CD4-positive, alpha-beta T cell (primary cell): ENCODE measurements at regions not wholly inside any gene's neighbourhood (a gene's known extent, or its start where the extent isn't known, plus 50 kb on each side); places are given as distances from the start of the nearest gene placed in this dataset.

Source experiments
- ATAC-seq: fragments of 200-7000 bp; cut with Tn5 transposase; one replicate; pipeline ENCODE4 v1.10.0; 2022; ENCODE audit warnings: mild to moderate bottlenecking; ENCODE audit not compliant: poor library complexity
- CTCF ChIA-PET: fragments of 350-600 bp; sonication (Branson Sonifier 250); formaldehyde crosslinking; loops from one replicate; lab custom pipeline; 2021; ENCODE audit warnings: antibody characterized with exemption, inconsistent platforms; lab: Charles Lee
- POLR2A ChIA-PET: fragments of 350-600 bp; sonication (Branson Sonifier 250); formaldehyde crosslinking; loops from one replicate; lab custom pipeline; 2021; ENCODE audit warnings: antibody characterized with exemption, inconsistent platforms; lab: Charles Lee
- DNase-seq, 14 experiments: peaks; one replicate each; pipeline ENCODE4 v3.0.0-alpha.2; 2013 to 2020; ENCODE audit warnings: mixed read lengths in 2 of 14
- H3K27ac ChIP-seq, 2 donors: one replicate each; pipeline versions ENCODE4 v1.5.1 to v1.7.0; 2013; ENCODE audit warnings: low read length in 2 of 2, low read depth in 1 of 2, mild to moderate bottlenecking in 1 of 2
- H3K27me3 ChIP-seq, 2 experiments: 1 replicate in 1 of 2; 2 replicates in 1 of 2; pipeline versions ENCODE4 v1.6.1 to v1.7.0; 2013; ENCODE audit warnings: low read length in 2 of 2, control low read depth in 1 of 2, mild to moderate bottlenecking in 1 of 2, moderate library complexity in 1 of 2; ENCODE audit not compliant: insufficient read depth in 2 of 2, control insufficient read depth in 1 of 2
- H3K36me3 ChIP-seq: one replicate; pipeline ENCODE4 v1.6.1; 2013; ENCODE audit warnings: low read length, control low read depth; ENCODE audit not compliant: insufficient read depth
- H3K4me1 ChIP-seq: one replicate; pipeline ENCODE4 v1.6.1; 2013; ENCODE audit warnings: low read length, control low read depth; ENCODE audit not compliant: insufficient read depth
- H3K4me3 ChIP-seq: one replicate; pipeline ENCODE4 v1.5.1; 2013; ENCODE audit warnings: mild to moderate bottlenecking, low read length, moderate library complexity
- H3K9me3 ChIP-seq, 2 experiments: 1 replicate in 1 of 2; 2 replicates in 1 of 2; pipeline versions ENCODE4 v1.6.1 to v1.7.0; 2013; ENCODE audit warnings: low read length in 2 of 2, mild to moderate bottlenecking in 2 of 2, control low read depth in 1 of 2, moderate library complexity in 1 of 2; ENCODE audit not compliant: control insufficient read depth in 1 of 2, insufficient read depth in 1 of 2
- H3K27ac Mint-ChIP-seq: one replicate; pipeline ENCODE4 v1.8.0; 2020; ENCODE audit warnings: mixed read lengths
- H3K27me3 Mint-ChIP-seq: one replicate; pipeline ENCODE4 v1.8.0; 2021; ENCODE audit warnings: mixed read lengths
- H3K36me3 Mint-ChIP-seq: one replicate; pipeline ENCODE4 v1.8.0; 2021; ENCODE audit warnings: low read depth, mixed read lengths
- H3K4me1 Mint-ChIP-seq: one replicate; pipeline ENCODE4 v1.8.0; 2021; ENCODE audit warnings: low read depth, mixed read lengths
- H3K4me3 Mint-ChIP-seq: one replicate; pipeline ENCODE4 v1.8.0; 2020; ENCODE audit warnings: mild to moderate bottlenecking, mixed read lengths
- H3K9me3 Mint-ChIP-seq: one replicate; pipeline ENCODE4 v1.8.0; 2020; ENCODE audit warnings: mixed read lengths
- intact Hi-C, 2 experiments: fragments of 100-400 bp; cut with DNase I in 1 of 2; cut with micrococcal nuclease in 1 of 2; formaldehyde crosslinking; loops; one replicate each; pipeline versions ENCODE4 v1.15.1 to v1.9.0; 2023 to 2025; cut with DNase I, micrococcal nuclease
- TF ChIP-seq, protein P1 (sequence below): fragments of 200-600 bp; IDR thresholded peaks from one replicate; pipeline ENCODE4 v1.8.0; 2022; ENCODE audit warnings: antibody characterized with exemption, mild to moderate bottlenecking

- TF ChIP-seq, protein P1, sequence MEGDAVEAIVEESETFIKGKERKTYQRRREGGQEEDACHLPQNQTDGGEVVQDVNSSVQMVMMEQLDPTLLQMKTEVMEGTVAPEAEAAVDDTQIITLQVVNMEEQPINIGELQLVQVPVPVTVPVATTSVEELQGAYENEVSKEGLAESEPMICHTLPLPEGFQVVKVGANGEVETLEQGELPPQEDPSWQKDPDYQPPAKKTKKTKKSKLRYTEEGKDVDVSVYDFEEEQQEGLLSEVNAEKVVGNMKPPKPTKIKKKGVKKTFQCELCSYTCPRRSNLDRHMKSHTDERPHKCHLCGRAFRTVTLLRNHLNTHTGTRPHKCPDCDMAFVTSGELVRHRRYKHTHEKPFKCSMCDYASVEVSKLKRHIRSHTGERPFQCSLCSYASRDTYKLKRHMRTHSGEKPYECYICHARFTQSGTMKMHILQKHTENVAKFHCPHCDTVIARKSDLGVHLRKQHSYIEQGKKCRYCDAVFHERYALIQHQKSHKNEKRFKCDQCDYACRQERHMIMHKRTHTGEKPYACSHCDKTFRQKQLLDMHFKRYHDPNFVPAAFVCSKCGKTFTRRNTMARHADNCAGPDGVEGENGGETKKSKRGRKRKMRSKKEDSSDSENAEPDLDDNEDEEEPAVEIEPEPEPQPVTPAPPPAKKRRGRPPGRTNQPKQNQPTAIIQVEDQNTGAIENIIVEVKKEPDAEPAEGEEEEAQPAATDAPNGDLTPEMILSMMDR = no peak
- Histone ChIP-seq H3K4me1 (no peaks in the 10 kb centered on the region), H3K36me3 (no peaks in the 10 kb centered on the region), H3K4me3 (no peak overlapping the region), H3K27ac (no peak overlapping the region), H3K9me3 (peaks cover 0 to 5% of the 10 kb centered on the region in 2 experiments), H3K27me3 (peaks cover 5 to 7% of the 10 kb centered on the region in 2 experiments)
- POLR2A ChIA-PET = no interaction called here
- Mint-ChIP-seq H3K27ac (no peak overlapping the region), H3K4me3 (no peak overlapping the region), H3K4me1 (no peaks in the 10 kb centered on the region), H3K36me3 (no peaks in the 10 kb centered on the region), H3K9me3 (peaks cover 2% of the 10 kb centered on the region), H3K27me3 (peaks cover 5% of the 10 kb centered on the region)
- DNase-seq (no peak), ATAC-seq (no peak)
- intact Hi-C loops = no loop called here
- CTCF ChIA-PET = no interaction called here
Measured at GRCh38 chr7:121605317-121605680, 209.2 kb upstream of the FAM3C start.

GRCh38 chr7:121604627-121605316 lies 208.7 kb upstream of the FAM3C start:
- DNase-seq (no peak), ATAC-seq (no peak)
- POLR2A ChIA-PET = no interaction called here
- TF ChIP-seq, protein P1 = no peak
- Mint-ChIP-seq H3K27me3 (peaks cover 5% of the 10 kb centered on the region), H3K36me3 (no peaks in the 10 kb centered on the region), H3K9me3 (peaks cover 2% of the 10 kb centered on the region), H3K4me1 (no peaks in the 10 kb centered on the region), H3K27ac (no peak overlapping the region), H3K4me3 (no peak overlapping the region)
- Histone ChIP-seq H3K27me3 (peaks cover 5 to 7% of the 10 kb centered on the region in 2 experiments), H3K36me3 (no peaks in the 10 kb centered on the region), H3K9me3 (peaks cover 0 to 5% of the 10 kb centered on the region in 2 experiments), H3K4me1 (no peaks in the 10 kb centered on the region), H3K27ac (no peak overlapping the region), H3K4me3 (no peak overlapping the region)
- CTCF ChIA-PET = no interaction called here
- intact Hi-C loops = no loop called here

DNA sequence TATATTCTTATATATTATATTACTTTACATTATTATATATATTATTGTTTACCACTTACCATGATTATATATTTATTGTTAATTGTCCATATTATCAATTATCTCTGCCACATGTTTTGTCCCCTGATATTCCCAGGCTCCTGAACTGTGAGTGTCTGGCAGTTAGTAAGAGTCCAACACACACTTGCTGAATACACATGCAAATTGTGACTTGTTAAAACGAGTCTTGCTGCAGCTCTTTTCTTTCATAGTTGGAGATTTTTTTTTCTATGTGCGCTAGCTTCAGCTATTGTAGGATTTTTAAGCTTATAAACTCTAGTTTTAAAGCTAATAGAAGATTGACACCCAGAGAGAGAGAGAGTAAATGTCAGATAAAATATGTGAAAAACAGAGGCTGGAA lies 207.8 kb upstream of the FAM3C start:
- Mint-ChIP-seq H3K36me3 (no peaks in the 10 kb centered on the region), H3K4me1 (no peaks in the 10 kb centered on the region), H3K9me3 (no peaks in the 10 kb centered on the region), H3K27ac (no peak overlapping the region), H3K4me3 (no peak overlapping the region), H3K27me3 (peaks cover 5% of the 10 kb centered on the region)
- ChIA-PET POLR2A (no interaction called here), CTCF (no interaction called here)
- TF ChIP-seq, protein P1 = no peak
- DNase-seq (no peak), ATAC-seq (no peak)
- intact Hi-C loops = no loop called here
- H3K4me3 ChIP-seq = no peak overlapping the region
- no peak overlapping the region for H3K27ac ChIP-seq
- H3K4me1 ChIP-seq = no peaks in the 10 kb centered on the region
- peaks cover 5 to 7% of the 10 kb centered on the region in 2 experiments for H3K27me3 ChIP-seq
- H3K36me3 ChIP-seq = no peaks in the 10 kb centered on the region
- peaks cover 0 to 5% of the 10 kb centered on the region in 2 experiments for H3K9me3 ChIP-seq
